VCaP (cell line): ENCODE measurements at regions not wholly inside any gene's neighbourhood (a gene's known extent, or its start where the extent isn't known, plus 50 kb on each side); places are given as distances from the start of the nearest gene placed in this dataset.

Experiments used
- H3K27ac ChIP-seq: fragments of 450-650 bp; 2 replicates; pipeline ENCODE4 v1.5.1; 2017
- CTCF ChIP-seq: fragments of 450-650 bp; conservative IDR thresholded peaks from 2 replicates; pipeline ENCODE4 v1.5.1; 2017; ENCODE audit warnings: mild to moderate bottlenecking, moderate library complexity

- no peak overlapping the region for H3K27ac ChIP-seq
- TF ChIP-seq CTCF = no peak
Observed at GRCh38 chr3:13145131-13145825, 72.0 kb upstream of the IQSEC1 start.

- TF ChIP-seq CTCF = no peak
- H3K27ac ChIP-seq = no peak overlapping the region
Observed at GRCh38 chr3:13144163-13145023, 71.2 kb upstream of the IQSEC1 start.

GRCh38 chr3:13143381-13144004 lies 70.3 kb upstream of the IQSEC1 start:
- H3K27ac ChIP-seq = no peak overlapping the region
- no peak for TF ChIP-seq CTCF

GRCh38 chr3:13142552-13143380 lies 69.5 kb upstream of the IQSEC1 start:
- TF ChIP-seq CTCF = no peak
- no peak overlapping the region for H3K27ac ChIP-seq

- no peak overlapping the region for H3K27ac ChIP-seq
- no peak for TF ChIP-seq CTCF
Observed at GRCh38 chr3:13141991-13142412, 68.8 kb upstream of the IQSEC1 start.

GRCh38 chr3:13141183-13141582 lies 68.0 kb upstream of the IQSEC1 start:
- TF ChIP-seq CTCF = no peak
- H3K27ac ChIP-seq = no peak overlapping the region
